OCI-LY7 (cell line): ENCODE measurements at regions not wholly inside any gene's neighbourhood (a gene's known extent, or its start where the extent isn't known, plus 50 kb on each side); places are given as distances from the start of the nearest gene placed in this dataset.

ENCODE experiments used
- BruUV-seq: library from RNA; stranded (reverse); fragments of 400-500 nt; replicated peaks from 2 replicates; lab custom pipeline; 2021; lab: Mats Ljungman, UMichigan
- CTCF ChIA-PET: fragments of 300-600 bp; sonication (Branson Sonifier 250); formaldehyde crosslinking; loops from one replicate; lab custom pipeline; 2022; ENCODE audit warnings: antibody characterized with exemption; ENCODE audit not compliant: unreplicated experiment; lab: Charles Lee
- POLR2A ChIA-PET: fragments of 300-600 bp; sonication (Branson Sonifier 250); formaldehyde crosslinking; loops from one replicate; lab custom pipeline; 2022; ENCODE audit warnings: antibody characterized with exemption; lab: Charles Lee
- DNase-seq: peaks from one replicate; pipeline ENCODE4 v3.0.0-alpha.2; 2015; ENCODE audit warnings: low spot score
- H2AFZ ChIP-seq: fragments of 200-600 bp; sonication (generic), shearing (Covaris generic); 2 replicates; pipeline ENCODE4 v1.6.1; 2014; ENCODE audit warnings: mild to moderate bottlenecking, antibody characterized with exemption, low read length, moderate library complexity
- H3K27ac ChIP-seq: fragments of 200-600 bp; sonication (generic); 2 replicates; pipeline ENCODE4 v1.5.1; 2014; ENCODE audit warnings: mixed run types, low read depth, mild to moderate bottlenecking, moderate library complexity, low read length, inconsistent platforms; ENCODE audit not compliant: poor library complexity, severe bottlenecking
- H3K36me3 ChIP-seq: fragments of 200-600 bp; sonication (generic); 2 replicates; pipeline ENCODE4 v1.6.1; 2014; ENCODE audit warnings: mild to moderate bottlenecking, antibody characterized with exemption, low read length, moderate library complexity, mixed read lengths; ENCODE audit not compliant: insufficient read depth
- H3K4me1 ChIP-seq: fragments of 200-600 bp; sonication (generic); 2 replicates; pipeline ENCODE4 v1.5.1; 2014; ENCODE audit warnings: mild to moderate bottlenecking, low read length; ENCODE audit not compliant: insufficient read depth, poor library complexity, severe bottlenecking
- H3K4me2 ChIP-seq: fragments of 200-600 bp; sonication (generic); 2 replicates; pipeline ENCODE4 v1.6.1; 2014; ENCODE audit warnings: mild to moderate bottlenecking, low read length
- H3K4me3 ChIP-seq: fragments of 200-600 bp; sonication (generic); 2 replicates; pipeline ENCODE4 v1.5.1; 2014; ENCODE audit warnings: mild to moderate bottlenecking, low read depth, low read length; ENCODE audit not compliant: poor library complexity, severe bottlenecking
- H3K79me2 ChIP-seq: fragments of 200-600 bp; sonication (generic); 2 replicates; pipeline ENCODE4 v1.6.1; 2016; ENCODE audit warnings: low read depth, mild to moderate bottlenecking, low read length, moderate library complexity, mixed read lengths; ENCODE audit not compliant: insufficient read depth
- H3K9me2 ChIP-seq: fragments of 200-600 bp; sonication (generic); 2 replicates; pipeline ENCODE4 v1.6.1; 2016; ENCODE audit warnings: mild to moderate bottlenecking, low read length, mixed read lengths; ENCODE audit not compliant: insufficient read depth
- H3K9me3 ChIP-seq: fragments of 200-600 bp; sonication (generic); 2 replicates; pipeline ENCODE4 v1.6.1; 2014; ENCODE audit warnings: mild to moderate bottlenecking, mixed run types, low read length, mixed read lengths
- H4K20me1 ChIP-seq: fragments of 200-600 bp; sonication (generic); 2 replicates; pipeline ENCODE4 v1.6.1; 2014; ENCODE audit warnings: mild to moderate bottlenecking, antibody characterized with exemption, low read length, moderate library complexity, mixed read lengths; ENCODE audit not compliant: insufficient read depth
- EZH2phosphoT487 ChIP-seq: fragments of 200-600 bp; sonication (generic); IDR thresholded peaks from 2 replicates; pipeline ENCODE4 v1.6.1; 2018; ENCODE audit warnings: low read depth, borderline replicate concordance, mild to moderate bottlenecking, mixed run types, antibody characterized with exemption, low read length, moderate library complexity, mixed read lengths
- intact Hi-C: fragments of 100-400 bp; cut with micrococcal nuclease; formaldehyde crosslinking; loops from one replicate; pipeline ENCODE4 v1.10.0; 2022; ENCODE audit not compliant: unreplicated experiment
- TF ChIP-seq, protein P1 (sequence below): fragments of 200-600 bp; sonication (generic); conservative IDR thresholded peaks from 2 replicates; pipeline ENCODE4 v1.5.1; 2014; ENCODE audit warnings: mild to moderate bottlenecking, antibody characterized with exemption, low read length, moderate library complexity, mixed read lengths

DNA sequence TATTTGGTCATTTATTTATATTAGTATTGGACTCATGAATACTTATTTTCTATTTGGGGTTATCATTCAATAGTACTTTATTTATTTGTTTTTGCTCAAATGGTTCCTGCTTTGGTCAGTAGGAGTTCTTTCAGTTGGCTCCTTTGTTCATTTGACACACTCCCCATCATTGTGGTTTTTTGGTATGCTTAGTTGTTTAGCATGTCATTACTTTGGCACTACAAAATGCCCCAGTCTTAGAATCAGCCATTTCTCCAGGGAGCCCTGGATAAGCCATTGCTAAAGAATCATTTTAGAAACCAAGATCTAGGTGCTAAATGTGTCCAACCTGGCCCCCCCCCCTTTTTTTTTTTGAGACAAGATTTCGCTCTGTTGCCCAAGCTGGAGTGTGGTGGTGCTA, 61.7 kb upstream of the MRPS6 start:
- ChIA-PET CTCF (interaction anchor here (1.0 kb wide), 1 partner anchor 11 kb away, joined by 3 read pairs; no protein-coding TSS in a partner anchor), POLR2A (interaction anchor here (1.3 kb wide), 1 partner anchor 15 kb away, joined by 4 read pairs; no protein-coding TSS in a partner anchor)

DNA sequence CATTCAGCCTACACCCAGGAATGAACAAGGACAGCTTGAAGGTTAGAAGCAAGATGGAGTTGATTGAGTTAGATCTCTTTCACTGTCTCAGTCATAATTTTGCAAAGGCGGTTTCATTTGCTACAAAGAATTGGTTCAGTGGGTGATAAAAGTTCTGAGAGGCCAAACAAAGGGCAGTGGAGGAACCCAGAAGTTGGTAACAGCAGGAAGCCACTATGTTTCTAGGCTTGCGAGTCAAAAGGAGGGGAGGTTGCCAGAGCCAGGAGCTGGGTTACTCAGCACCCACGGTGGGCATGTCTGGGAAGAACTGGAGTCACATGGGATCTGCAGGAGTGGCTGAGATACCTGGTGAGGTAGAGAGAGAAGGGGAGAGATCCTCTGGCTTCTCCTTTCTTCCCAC, 64.2 kb upstream of the MRPS6 start:
- no peaks in the 10 kb centered on the region for H4K20me1 ChIP-seq
- H3K4me3 ChIP-seq = no peak overlapping the region
- H3K9me3 ChIP-seq = no peaks in the 10 kb centered on the region; the same call in 1 of the 2 replicates
- intact Hi-C loops = no loop called here
- BruUV-seq = no TSS peak
- POLR2A ChIA-PET = interaction anchor here (0.6 to 1.3 kb wide), 2 partner anchors 8 to 57 kb away, joined by 3 read pairs; no protein-coding TSS in a partner anchor
- no peaks in the 10 kb centered on the region for H3K79me2 ChIP-seq
- no peak overlapping the region for H3K4me2 ChIP-seq
- H3K27ac ChIP-seq = no peak overlapping the region
- no peaks in the 10 kb centered on the region for H3K9me2 ChIP-seq
- H3K4me1 ChIP-seq = no peaks in the 10 kb centered on the region
- CTCF ChIA-PET = no interaction called here
- no peak for TF ChIP-seq EZH2phosphoT487
- TF ChIP-seq, protein P1, sequence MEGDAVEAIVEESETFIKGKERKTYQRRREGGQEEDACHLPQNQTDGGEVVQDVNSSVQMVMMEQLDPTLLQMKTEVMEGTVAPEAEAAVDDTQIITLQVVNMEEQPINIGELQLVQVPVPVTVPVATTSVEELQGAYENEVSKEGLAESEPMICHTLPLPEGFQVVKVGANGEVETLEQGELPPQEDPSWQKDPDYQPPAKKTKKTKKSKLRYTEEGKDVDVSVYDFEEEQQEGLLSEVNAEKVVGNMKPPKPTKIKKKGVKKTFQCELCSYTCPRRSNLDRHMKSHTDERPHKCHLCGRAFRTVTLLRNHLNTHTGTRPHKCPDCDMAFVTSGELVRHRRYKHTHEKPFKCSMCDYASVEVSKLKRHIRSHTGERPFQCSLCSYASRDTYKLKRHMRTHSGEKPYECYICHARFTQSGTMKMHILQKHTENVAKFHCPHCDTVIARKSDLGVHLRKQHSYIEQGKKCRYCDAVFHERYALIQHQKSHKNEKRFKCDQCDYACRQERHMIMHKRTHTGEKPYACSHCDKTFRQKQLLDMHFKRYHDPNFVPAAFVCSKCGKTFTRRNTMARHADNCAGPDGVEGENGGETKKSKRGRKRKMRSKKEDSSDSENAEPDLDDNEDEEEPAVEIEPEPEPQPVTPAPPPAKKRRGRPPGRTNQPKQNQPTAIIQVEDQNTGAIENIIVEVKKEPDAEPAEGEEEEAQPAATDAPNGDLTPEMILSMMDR = no peak
- no peak for DNase-seq
- H3K36me3 ChIP-seq = no peaks in the 10 kb centered on the region
- H2AFZ ChIP-seq = no peak overlapping the region

More for the DNA sequence above, 61.7 kb upstream of the MRPS6 start:
- DNase-seq = no peak
- Histone ChIP-seq H3K4me3 (no peak overlapping the region), H3K27ac (no peak overlapping the region), H3K4me2 (no peak overlapping the region), H3K36me3 (no peaks in the 10 kb centered on the region; the same call in 1 of the 2 replicates), H3K4me1 (no peaks in the 10 kb centered on the region), H3K9me3 (peaks cover 7% of the 10 kb centered on the region; the same call in 1 of the 2 replicates), H2AFZ (no peak overlapping the region), H3K9me2 (no peaks in the 10 kb centered on the region), H3K79me2 (no peaks in the 10 kb centered on the region), H4K20me1 (no peaks in the 10 kb centered on the region)
- no TSS peak for BruUV-seq
- TF ChIP-seq, protein P1 = no peak
- no peak for TF ChIP-seq EZH2phosphoT487
- intact Hi-C loops = no loop called here

DNA sequence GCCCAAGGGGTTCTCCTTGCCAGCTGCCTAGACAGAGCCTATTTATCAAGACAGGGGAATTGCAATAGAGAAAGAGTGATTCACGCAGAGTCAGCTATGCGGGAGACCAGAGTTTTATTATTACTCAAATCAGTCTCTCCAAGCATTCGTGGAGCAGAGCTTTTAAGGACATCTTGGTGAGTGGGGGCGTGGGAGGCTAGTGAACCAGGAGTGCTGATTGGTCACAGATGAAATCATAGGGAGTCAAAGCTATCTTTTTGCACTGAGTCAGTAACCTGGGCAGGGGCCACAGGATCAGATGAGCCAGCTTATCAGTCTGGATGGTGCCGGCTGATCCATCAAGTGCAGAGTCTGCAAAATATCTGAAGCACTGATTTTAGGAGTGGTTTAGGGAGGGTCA, 64.8 kb upstream of the MRPS6 start:
- no peak for DNase-seq
- Histone ChIP-seq H3K9me2 (no peaks in the 10 kb centered on the region), H2AFZ (no peak overlapping the region), H3K79me2 (no peaks in the 10 kb centered on the region), H3K4me2 (no peak overlapping the region), H3K9me3 (no peaks in the 10 kb centered on the region; the same call in 1 of the 2 replicates), H3K27ac (no peak overlapping the region), H3K4me1 (no peaks in the 10 kb centered on the region), H4K20me1 (no peaks in the 10 kb centered on the region), H3K4me3 (no peak overlapping the region), H3K36me3 (no peaks in the 10 kb centered on the region)
- ChIA-PET POLR2A (interaction anchor here (0.6 to 1.3 kb wide), 2 partner anchors 9 to 56 kb away, joined by 3 read pairs; no protein-coding TSS in a partner anchor), CTCF (no interaction called here)
- intact Hi-C loops = no loop called here
- no peak for TF ChIP-seq EZH2phosphoT487
- TF ChIP-seq, protein P1 = no peak
- no TSS peak for BruUV-seq
